ENCODE measurements at regions not wholly inside any gene's neighbourhood (a gene's known extent, or its start where the extent isn't known, plus 50 kb on each side); places are given as distances from the start of the nearest gene placed in this dataset.

- DNase-seq: no peak
- Mint-ChIP-seq H3K9me3 (no peaks in the 10 kb centered on the region), H3K4me3 (no peak overlapping the region), H3K4me1 (no peaks in the 10 kb centered on the region), H3K27ac (no peak overlapping the region), H3K27me3 (no peaks in the 10 kb centered on the region), H3K36me3 (no peaks in the 10 kb centered on the region)
Measured at GRCh38 chr1:60972841-60973364, 109.5 kb upstream of the NFIA start.

- H3K27ac Mint-ChIP-seq: no peak overlapping the region
- peaks cover 8% of the 10 kb centered on the region for H3K9me3 Mint-ChIP-seq
- no peak for DNase-seq
- H3K27me3 Mint-ChIP-seq: no peaks in the 10 kb centered on the region
- H3K36me3 Mint-ChIP-seq: no peaks in the 10 kb centered on the region
- no peaks in the 10 kb centered on the region for H3K4me1 Mint-ChIP-seq
- H3K4me3 Mint-ChIP-seq: no peak overlapping the region
Measured at GRCh38 chr1:60971330-60971729, 111.0 kb upstream of the NFIA start.

GRCh38 chr1:60969971-60970509 is 112.3 kb upstream of the NFIA start:
- Mint-ChIP-seq H3K27ac (no peak overlapping the region), H3K9me3 (peaks cover 11% of the 10 kb centered on the region), H3K4me1 (no peaks in the 10 kb centered on the region), H3K36me3 (no peaks in the 10 kb centered on the region), H3K27me3 (no peaks in the 10 kb centered on the region), H3K4me3 (no peak overlapping the region)
- no peak for DNase-seq

- peaks cover 15% of the 10 kb centered on the region for H3K27me3 Mint-ChIP-seq
- H3K36me3 Mint-ChIP-seq: no peaks in the 10 kb centered on the region
- DNase-seq: no peak
- no peaks in the 10 kb centered on the region for H3K4me1 Mint-ChIP-seq
- H3K27ac Mint-ChIP-seq: no peak overlapping the region
- no peak overlapping the region for H3K4me3 Mint-ChIP-seq
- H3K9me3 Mint-ChIP-seq: peaks cover 20% of the 10 kb centered on the region
Measured at GRCh38 chr1:60965280-60965854, 117.0 kb upstream of the NFIA start.

GRCh38 chr1:60963167-60963940 is 119.0 kb upstream of the NFIA start:
- Mint-ChIP-seq H3K9me3 (peaks cover 20% of the 10 kb centered on the region), H3K27ac (no peak overlapping the region), H3K4me1 (no peaks in the 10 kb centered on the region), H3K4me3 (no peak overlapping the region), H3K36me3 (no peaks in the 10 kb centered on the region), H3K27me3 (peaks cover 15% of the 10 kb centered on the region)
- no peak for DNase-seq

- H3K36me3 Mint-ChIP-seq: no peaks in the 10 kb centered on the region
- peaks cover 15% of the 10 kb centered on the region for H3K27me3 Mint-ChIP-seq
- peaks cover 12% of the 10 kb centered on the region for H3K9me3 Mint-ChIP-seq
- DNase-seq: no peak
- no peak overlapping the region for H3K27ac Mint-ChIP-seq
- H3K4me1 Mint-ChIP-seq: no peaks in the 10 kb centered on the region
- H3K4me3 Mint-ChIP-seq: no peak overlapping the region
Measured at GRCh38 chr1:60960891-60961461, 121.4 kb upstream of the NFIA start.

GRCh38 chr1:60959701-60960100 is 122.7 kb upstream of the NFIA start:
- H3K4me3 Mint-ChIP-seq: no peak overlapping the region
- peaks cover 15% of the 10 kb centered on the region for H3K27me3 Mint-ChIP-seq
- H3K4me1 Mint-ChIP-seq: no peaks in the 10 kb centered on the region
- no peaks in the 10 kb centered on the region for H3K36me3 Mint-ChIP-seq
- H3K9me3 Mint-ChIP-seq: peaks cover 7% of the 10 kb centered on the region
- H3K27ac Mint-ChIP-seq: no peak overlapping the region
- no peak for DNase-seq

GRCh38 chr1:60958001-60958400 is 124.4 kb upstream of the NFIA start:
- H3K36me3 Mint-ChIP-seq: no peaks in the 10 kb centered on the region
- H3K4me3 Mint-ChIP-seq: no peak overlapping the region
- no peaks in the 10 kb centered on the region for H3K4me1 Mint-ChIP-seq
- peaks cover 14% of the 10 kb centered on the region for H3K27me3 Mint-ChIP-seq
- no peak overlapping the region for H3K27ac Mint-ChIP-seq
- no peak for DNase-seq
- no peaks in the 10 kb centered on the region for H3K9me3 Mint-ChIP-seq

- H3K4me1 Mint-ChIP-seq: no peaks in the 10 kb centered on the region
- H3K27ac Mint-ChIP-seq: no peak overlapping the region
- H3K36me3 Mint-ChIP-seq: no peaks in the 10 kb centered on the region
- H3K27me3 Mint-ChIP-seq: peaks cover 4% of the 10 kb centered on the region
- no peak for DNase-seq
- H3K4me3 Mint-ChIP-seq: no peak overlapping the region
- H3K9me3 Mint-ChIP-seq: no peaks in the 10 kb centered on the region
Measured at GRCh38 chr1:60956520-60956919, 125.8 kb upstream of the NFIA start.

GRCh38 chr1:60952612-60953111 is 129.7 kb upstream of the NFIA start:
- no peaks in the 10 kb centered on the region for H3K36me3 Mint-ChIP-seq
- DNase-seq: no peak
- no peaks in the 10 kb centered on the region for H3K4me1 Mint-ChIP-seq
- no peak overlapping the region for H3K27ac Mint-ChIP-seq
- no peak overlapping the region for H3K4me3 Mint-ChIP-seq
- peaks cover 10% of the 10 kb centered on the region for H3K27me3 Mint-ChIP-seq
- H3K9me3 Mint-ChIP-seq: no peaks in the 10 kb centered on the region

- H3K27me3 Mint-ChIP-seq: peaks cover 10% of the 10 kb centered on the region
- no peak overlapping the region for H3K27ac Mint-ChIP-seq
- H3K4me3 Mint-ChIP-seq: no peak overlapping the region
- no peak for DNase-seq
- H3K9me3 Mint-ChIP-seq: no peaks in the 10 kb centered on the region
- no peaks in the 10 kb centered on the region for H3K4me1 Mint-ChIP-seq
- H3K36me3 Mint-ChIP-seq: no peaks in the 10 kb centered on the region
Measured at GRCh38 chr1:60950224-60951063, 131.9 kb upstream of the NFIA start.

GRCh38 chr1:60949826-60950197 is 132.5 kb upstream of the NFIA start:
- no peaks in the 10 kb centered on the region for H3K9me3 Mint-ChIP-seq
- no peak for DNase-seq
- H3K27ac Mint-ChIP-seq: no peak overlapping the region
- peaks cover 10% of the 10 kb centered on the region for H3K27me3 Mint-ChIP-seq
- no peaks in the 10 kb centered on the region for H3K4me1 Mint-ChIP-seq
- no peaks in the 10 kb centered on the region for H3K36me3 Mint-ChIP-seq
- H3K4me3 Mint-ChIP-seq: no peak overlapping the region

GRCh38 chr1:60949154-60949825 is 133.1 kb upstream of the NFIA start:
- no peak for DNase-seq
- Mint-ChIP-seq H3K4me3 (no peak overlapping the region), H3K27me3 (peaks cover 7% of the 10 kb centered on the region), H3K4me1 (no peaks in the 10 kb centered on the region), H3K9me3 (no peaks in the 10 kb centered on the region), H3K27ac (no peak overlapping the region), H3K36me3 (no peaks in the 10 kb centered on the region)

- H3K27ac Mint-ChIP-seq: no peak overlapping the region
- H3K4me1 Mint-ChIP-seq: no peaks in the 10 kb centered on the region
- DNase-seq: no peak
- H3K36me3 Mint-ChIP-seq: no peaks in the 10 kb centered on the region
- H3K4me3 Mint-ChIP-seq: no peak overlapping the region
- peaks cover 6% of the 10 kb centered on the region for H3K27me3 Mint-ChIP-seq
- no peaks in the 10 kb centered on the region for H3K9me3 Mint-ChIP-seq
Measured at GRCh38 chr1:60948486-60948885, 133.9 kb upstream of the NFIA start.
